HEK293T (cell line): ENCODE measurements at regions not wholly inside any gene's neighbourhood (a gene's known extent, or its start where the extent isn't known, plus 50 kb on each side); places are given as distances from the start of the nearest gene placed in this dataset.

Source experiments
- BHLHE40 ChIP-seq: fragments of 450-650 bp; IDR thresholded peaks from 2 replicates; pipeline ENCODE4 v1.6.1; 2016; ENCODE audit warnings: mild to moderate bottlenecking, moderate library complexity, borderline replicate concordance
- FOXM1 ChIP-seq: fragments of 450-650 bp; IDR thresholded peaks from 2 replicates; pipeline ENCODE4 v1.6.1; 2017; ENCODE audit warnings: mild to moderate bottlenecking, borderline replicate concordance
- L3MBTL2 ChIP-seq: fragments of 450-650 bp; conservative IDR thresholded peaks from 2 replicates; pipeline ENCODE4 v1.6.1; 2016; ENCODE audit warnings: mild to moderate bottlenecking
- LEF1 ChIP-seq: fragments of 450-650 bp; IDR thresholded peaks from 2 replicates; pipeline ENCODE4 v1.6.1; 2017; ENCODE audit warnings: mild to moderate bottlenecking, borderline replicate concordance
- NFRKB ChIP-seq: fragments of 450-650 bp; IDR thresholded peaks from 2 replicates; pipeline ENCODE4 v1.6.1; 2016; ENCODE audit warnings: mild to moderate bottlenecking, moderate library complexity
- SP1 ChIP-seq: fragments of 450-650 bp; IDR thresholded peaks from 2 replicates; pipeline ENCODE4 v1.6.1; 2017
- SUZ12 ChIP-seq: fragments of 450-650 bp; IDR thresholded peaks from 2 replicates; pipeline ENCODE4 v1.6.1; 2016; ENCODE audit warnings: mild to moderate bottlenecking
- TARDBP ChIP-seq: fragments of 450-650 bp; IDR thresholded peaks from 2 replicates; pipeline ENCODE4 v1.6.1; 2016

DNA sequence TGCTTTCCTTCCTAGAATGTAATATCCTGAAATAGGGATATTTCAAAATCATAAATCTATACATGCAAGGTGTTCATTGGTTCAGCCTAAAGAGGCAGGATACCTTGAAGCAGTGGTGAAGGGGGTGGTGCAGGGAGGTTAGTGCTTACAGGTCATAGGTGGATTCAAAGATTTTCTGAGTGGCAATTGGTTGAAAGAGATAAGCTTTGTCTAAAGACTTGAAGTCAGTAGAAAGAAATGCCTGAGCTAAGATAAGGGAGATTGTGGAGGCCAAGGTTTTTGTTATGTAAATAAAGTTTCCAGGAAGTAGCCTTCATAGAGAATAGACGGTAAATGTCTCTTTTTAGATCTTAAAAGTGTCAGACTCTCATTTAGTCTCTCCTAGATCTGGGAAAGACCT is 741.2 kb upstream of the ZWINT start:
- no peak for TF ChIP-seq SUZ12
- no peak for TF ChIP-seq NFRKB
- TF ChIP-seq LEF1: no peak
- TF ChIP-seq L3MBTL2: no peak
- no peak for TF ChIP-seq TARDBP
- TF ChIP-seq BHLHE40: no peak
- TF ChIP-seq FOXM1: no peak
- no peak for TF ChIP-seq SP1
